NCI-H345 treated with DMSO at 0.1 percent for 48 hours (cell line): ENCODE measurements at regions not wholly inside any gene's neighbourhood (a gene's known extent, or its start where the extent isn't known, plus 50 kb on each side); places are given as distances from the start of the nearest gene placed in this dataset.
"Not testable (repeated sequence)": the region's sequence is repeated elsewhere in the genome, so short reads cannot be mapped to it uniquely, and the experiment has no call there.

Source experiments
- DNase-seq: peaks from one replicate; lab custom pipeline; 2025; ENCODE audit not compliant: unreplicated experiment; lab: John Stamatoyannopoulos, UW

DNA sequence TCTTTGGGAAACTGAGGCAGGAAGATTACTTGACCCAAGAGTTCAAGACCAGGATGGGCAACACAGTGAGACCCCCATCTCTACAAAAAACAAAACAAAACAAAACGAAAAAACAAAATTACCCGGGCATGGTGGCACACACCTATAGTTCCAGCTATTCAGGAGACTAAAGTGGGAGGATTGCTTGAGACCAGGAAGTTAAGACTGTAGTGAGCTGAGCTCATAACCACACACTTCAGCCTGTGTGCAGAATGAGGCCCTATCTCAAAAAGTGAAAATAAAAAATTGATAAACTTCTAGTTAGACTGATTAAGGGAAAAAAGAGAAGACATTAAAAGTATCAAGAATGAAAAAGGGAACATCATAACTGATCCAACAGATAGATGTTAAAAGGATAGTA, 154.0 kb downstream of the RHOU start:
- no peak for DNase-seq

DNA sequence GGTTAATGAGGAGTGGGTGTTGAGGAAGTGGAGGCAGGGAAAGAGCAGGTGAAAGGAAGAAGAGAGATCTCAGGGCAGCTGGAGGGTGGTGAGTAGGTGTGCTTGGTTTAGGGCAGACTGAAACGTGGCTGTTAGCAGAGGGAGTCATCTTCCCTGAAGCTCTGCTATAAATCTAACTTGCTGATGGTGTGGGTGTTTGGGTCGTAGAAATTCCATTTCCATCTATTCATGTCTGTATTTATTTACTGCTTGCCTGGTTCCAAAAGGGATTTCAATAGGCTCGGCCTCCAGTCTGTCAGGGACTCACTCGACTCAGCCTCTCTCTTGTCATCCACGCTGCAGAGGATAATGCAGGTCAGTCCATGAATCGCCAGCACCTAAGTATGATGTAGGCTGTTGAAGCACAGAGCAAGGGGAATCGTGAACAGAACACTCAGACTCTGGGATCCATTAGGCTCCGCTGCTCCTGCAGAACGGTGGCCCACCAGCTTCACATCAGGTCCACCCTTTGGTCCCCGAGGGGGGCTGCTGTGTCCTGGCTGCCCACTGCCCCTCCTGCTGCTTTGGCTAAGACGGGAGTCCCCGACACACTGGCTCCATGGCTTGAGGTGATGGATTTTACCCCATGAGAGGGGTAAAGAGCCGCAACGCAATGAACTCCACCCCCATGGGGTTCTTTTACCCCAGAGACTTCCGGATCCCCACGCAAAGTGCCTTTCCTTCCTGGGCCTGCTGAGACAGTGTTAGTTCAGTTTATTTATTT, 156.2 kb downstream of the RHOU start:
- DNase-seq, result no peak

DNA sequence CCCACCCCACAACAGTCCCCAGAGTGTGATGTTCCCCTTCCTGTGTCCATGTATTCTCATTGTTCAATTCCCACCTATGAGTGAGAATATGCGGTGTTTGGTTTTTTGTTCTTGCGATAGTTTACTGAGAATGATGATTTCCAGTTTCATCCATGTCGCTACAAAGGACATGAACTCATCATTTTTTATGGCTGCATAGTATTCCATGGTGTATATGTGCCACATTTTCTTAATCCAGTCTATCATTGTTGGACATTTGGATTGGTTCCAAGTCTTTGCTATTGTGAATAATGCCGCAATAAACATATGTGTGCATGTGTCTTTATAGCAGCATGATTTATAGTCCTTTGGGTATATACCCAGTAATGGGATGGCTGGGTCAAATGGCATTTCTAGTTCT, 156.9 kb downstream of the RHOU start:
- not testable (repeated sequence) for DNase-seq

GRCh38 chr1:228894442-228894989, 159.2 kb downstream of the RHOU start:
- DNase-seq, result no peak

DNA sequence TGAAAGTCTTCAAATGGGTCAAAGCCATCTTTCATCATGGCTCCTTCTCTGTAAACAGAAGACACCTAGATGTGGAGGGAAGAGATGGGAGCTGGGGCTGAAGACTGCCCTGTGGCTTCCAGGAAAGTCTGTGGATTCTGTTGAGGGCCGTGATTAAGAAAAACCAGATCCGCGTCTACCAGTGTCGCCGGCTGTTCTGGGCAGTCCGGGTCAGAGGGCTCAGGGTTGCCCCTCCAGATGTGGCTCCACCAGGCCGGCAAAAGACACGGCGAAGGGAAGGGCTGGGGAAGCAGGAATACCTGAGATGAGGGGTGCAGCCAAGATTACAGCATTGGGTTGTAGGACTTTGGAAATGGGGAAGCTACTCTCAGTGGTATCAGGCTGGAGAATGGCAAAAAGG, 162.6 kb downstream of the RHOU start:
- DNase-seq, result no peak

- no peak for DNase-seq
These were observed 163.3 kb downstream of the RHOU start for GRCh38 chr1:228898582-228898992.

GRCh38 chr1:228899421-228899956, 164.2 kb downstream of the RHOU start:
- DNase-seq, result no peak

GRCh38 chr1:228900099-228900885, 165.0 kb downstream of the RHOU start:
- DNase-seq, result no peak

GRCh38 chr1:228900886-228901392, 165.7 kb downstream of the RHOU start:
- no peak for DNase-seq

DNA sequence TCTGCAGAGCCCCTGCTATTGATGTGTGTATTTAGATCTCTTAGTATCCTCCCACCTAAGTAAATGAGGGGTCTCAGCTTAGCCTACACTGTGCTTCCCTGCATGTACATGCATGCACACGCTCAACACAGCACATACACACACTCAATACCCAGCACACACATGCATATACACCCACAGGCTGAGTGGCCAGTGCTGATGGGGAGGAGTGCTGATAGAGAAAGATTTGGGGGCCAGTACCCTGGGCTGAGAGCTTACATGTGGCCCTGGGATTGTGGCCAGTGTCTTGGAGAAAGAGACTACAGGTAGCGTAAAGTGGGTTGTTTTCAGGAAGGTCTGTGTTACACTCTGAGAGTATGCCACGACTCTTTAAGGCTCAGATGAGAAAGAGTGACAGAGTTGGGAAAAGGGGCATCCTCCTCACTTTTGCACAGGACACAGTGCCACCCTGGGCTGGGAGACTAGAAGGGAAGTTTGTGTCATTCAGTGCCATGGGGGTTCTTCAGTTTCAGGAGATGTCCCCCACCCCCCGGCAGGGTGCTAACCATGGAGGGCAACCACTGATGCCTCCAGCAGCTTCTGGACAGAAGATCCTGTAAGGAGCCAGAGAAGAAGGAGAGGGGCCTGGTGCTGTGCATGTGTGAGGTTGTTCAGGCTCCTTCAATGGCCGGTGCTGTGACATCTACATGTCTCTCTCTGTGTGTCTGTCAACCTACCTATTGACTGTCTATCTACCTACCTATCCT, 166.8 kb downstream of the RHOU start:
- no peak for DNase-seq

DNA sequence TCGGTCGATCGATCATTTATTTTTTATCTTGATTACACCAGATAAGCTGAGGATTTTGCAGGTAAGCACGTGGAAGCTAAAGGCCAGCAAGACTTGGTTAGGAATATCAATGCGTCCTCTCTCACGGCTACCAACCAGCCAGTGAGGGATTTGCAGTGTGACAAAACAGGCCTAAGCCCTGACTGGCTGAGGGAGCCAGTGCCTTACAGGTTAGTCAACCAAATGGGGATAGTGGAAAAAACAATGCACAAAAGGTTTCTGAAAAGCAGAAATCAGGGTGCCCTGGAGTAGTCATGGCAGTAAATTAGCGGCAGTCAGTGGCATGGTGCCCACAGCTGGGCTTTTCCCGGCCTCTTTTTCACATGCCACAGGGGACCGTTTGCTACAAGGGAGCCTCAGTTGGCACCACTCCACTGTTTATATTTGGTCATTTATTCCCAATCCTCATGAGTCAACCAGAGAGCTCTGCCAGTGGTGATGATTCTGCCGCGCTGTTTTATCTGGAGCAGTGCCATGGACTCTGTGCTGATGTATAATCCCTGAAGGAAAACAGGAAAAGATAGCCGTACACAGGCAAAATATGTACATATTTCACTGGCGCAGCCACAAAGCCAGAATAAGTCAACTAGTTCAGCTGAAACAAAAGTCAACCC, 167.6 kb downstream of the RHOU start:
- peak; percentile 84 for DNase-seq

DNA sequence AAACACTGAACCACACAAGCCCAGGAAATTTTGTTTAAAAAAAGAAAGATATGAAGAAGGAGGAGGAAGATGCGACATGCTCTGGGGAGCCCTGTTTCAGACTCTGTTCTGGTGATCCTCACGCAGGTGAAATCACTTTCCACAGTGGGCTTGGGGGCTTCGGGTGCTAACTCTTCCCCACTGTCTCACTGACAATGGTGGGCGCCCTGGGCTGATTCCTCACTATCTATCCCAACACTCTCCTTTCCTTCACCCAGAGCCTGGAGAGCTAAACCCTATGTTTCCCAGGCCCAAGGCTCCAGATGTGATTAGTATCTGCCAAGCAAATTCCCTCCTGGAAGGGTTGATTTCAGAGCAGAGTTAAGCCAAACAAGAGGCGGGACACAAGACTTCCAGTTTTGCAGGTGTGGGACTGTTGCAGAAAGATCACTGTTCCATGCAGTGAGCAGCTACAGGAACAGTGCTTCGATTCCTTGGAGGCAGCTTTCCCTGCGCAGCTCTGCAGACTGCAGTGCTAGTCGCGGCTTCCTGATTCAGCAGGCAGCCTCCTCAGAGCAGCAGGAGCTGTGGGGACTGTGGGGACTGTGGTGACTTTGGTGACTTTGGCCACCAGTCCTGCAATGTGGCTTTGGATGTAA, 168.3 kb downstream of the RHOU start:
- no peak for DNase-seq

DNA sequence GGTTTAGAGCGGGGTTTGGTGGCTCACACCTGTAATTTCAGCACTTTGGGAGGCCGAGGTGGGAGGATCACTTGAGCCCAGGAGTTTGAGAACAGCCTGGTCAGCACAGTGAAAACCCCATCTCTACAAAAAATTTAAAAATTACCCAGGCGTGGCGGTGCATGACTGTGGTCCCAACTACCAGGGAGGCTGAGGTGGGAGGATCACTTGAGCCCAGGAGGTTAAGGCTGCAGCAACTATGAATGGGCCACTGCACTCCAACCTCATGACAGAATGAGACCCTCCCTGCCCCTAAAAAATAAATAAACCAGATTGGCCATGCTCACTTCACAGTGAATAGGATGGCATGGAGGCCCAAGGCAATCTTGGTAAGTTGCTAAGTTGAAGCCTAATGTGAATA, 168.9 kb downstream of the RHOU start:
- DNase-seq, result no peak

GRCh38 chr1:228905701-228906101, 170.4 kb downstream of the RHOU start:
- no peak for DNase-seq

GRCh38 chr1:228906223-228906860, 171.1 kb downstream of the RHOU start:
- no peak for DNase-seq

GRCh38 chr1:228911225-228912210, 176.2 kb downstream of the RHOU start:
- DNase-seq, result no peak

GRCh38 chr1:228913626-228914414, 178.5 kb downstream of the RHOU start:
- no peak for DNase-seq

DNA sequence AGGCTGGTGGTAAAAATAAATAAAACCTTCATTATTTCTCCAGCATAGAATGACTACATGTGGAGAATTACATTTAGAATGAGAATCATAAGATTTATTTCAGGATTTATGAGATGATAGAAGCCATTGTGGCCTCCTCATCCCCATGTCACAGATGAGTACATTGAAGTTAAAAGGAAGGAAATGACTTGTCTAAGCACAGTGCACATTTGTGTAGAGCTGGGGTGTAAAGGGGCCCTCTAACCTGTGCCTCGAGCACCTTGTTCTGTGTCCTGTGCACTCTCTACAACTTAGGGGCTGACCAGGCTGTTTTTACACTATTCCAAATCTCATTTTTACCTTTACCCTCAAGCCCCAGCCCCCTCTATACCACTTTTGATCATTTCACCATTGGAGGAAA, 179.4 kb downstream of the RHOU start:
- no peak for DNase-seq
